ENCODE measurements at regions not wholly inside any gene's neighbourhood (a gene's known extent, or its start where the extent isn't known, plus 50 kb on each side); places are given as distances from the start of the nearest gene placed in this dataset.

DNA sequence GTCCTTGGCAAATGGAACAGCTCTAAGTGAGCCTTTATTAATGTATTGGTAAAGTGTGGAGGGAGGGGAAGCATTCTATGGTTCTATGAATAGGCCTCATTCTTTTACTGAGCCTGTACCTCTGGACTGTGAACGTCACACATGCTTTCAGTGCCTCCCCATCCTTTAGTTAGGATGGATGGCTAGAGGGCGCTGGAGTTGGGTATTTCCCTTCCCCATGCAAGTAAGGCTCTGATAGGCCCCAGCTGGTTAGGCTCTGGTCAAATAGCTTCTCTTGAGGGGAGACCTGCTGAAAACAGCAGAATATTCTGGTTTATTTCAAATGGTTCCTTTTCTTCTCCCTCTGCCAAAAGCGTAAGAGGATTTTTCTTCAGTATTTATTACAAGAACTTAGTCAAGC is 860.9 kb upstream of the MDGA2 start:
- Histone ChIP-seq H3K4me2 (no peak overlapping the region), H3K9me3 (no peaks in the 10 kb centered on the region), H3K9me2 (no peaks in the 10 kb centered on the region), H3F3A (replicated peaks; ENCODE audit: insufficient read depth) (no peaks in the 10 kb centered on the region), H3K4me1 (ENCODE audit: control insufficient read depth in 1 of 2, insufficient read depth in 2 of 2, low read depth in 1 of 2, low read length in 1 of 2) (no peaks in the 10 kb centered on the region), H3K9ac (no peak overlapping the region), H3K79me2 (ENCODE audit: insufficient read depth) (no peaks in the 10 kb centered on the region), H3K36me3 (replicated peaks in 1 of 2; ENCODE audit: control insufficient read depth in 1 of 2, insufficient read depth in 2 of 2, low read length in 1 of 2) (no peaks in the 10 kb centered on the region), H4K20me1 (ENCODE audit: insufficient read depth) (no peaks in the 10 kb centered on the region), H3K4me3 (ENCODE audit: low read depth in 2 of 2, low read length in 1 of 2) (no peak overlapping the region), H2AFZ (ENCODE audit: low read depth) (no peak overlapping the region), H3K27me3 (ENCODE audit: insufficient read depth) (no peaks in the 10 kb centered on the region), H3K27ac (ENCODE audit: low read depth in 2 of 2, low read length in 1 of 2) (no peak overlapping the region)
- DNase-seq = peak; percentile 0
- ChIA-PET POLR2A (no interaction called here), CTCF (no interaction called here)
- 66% methylated on average over 3 of the region's 3 CpGs for WGBS (ENCODE audit: low lambda C conversion rate)
- no peak for TF ChIP-seq ELF1 (IDR thresholded peaks at IDR 0.05)
- TF ChIP-seq MXI1 (IDR thresholded peaks at IDR 0.05; ENCODE audit: low read depth, low read length) = no peak
- TF ChIP-seq TEAD4 (IDR thresholded peaks at IDR 0.05; ENCODE audit: borderline replicate concordance, insufficient read depth) = no peak
- TF ChIP-seq, protein P1, sequence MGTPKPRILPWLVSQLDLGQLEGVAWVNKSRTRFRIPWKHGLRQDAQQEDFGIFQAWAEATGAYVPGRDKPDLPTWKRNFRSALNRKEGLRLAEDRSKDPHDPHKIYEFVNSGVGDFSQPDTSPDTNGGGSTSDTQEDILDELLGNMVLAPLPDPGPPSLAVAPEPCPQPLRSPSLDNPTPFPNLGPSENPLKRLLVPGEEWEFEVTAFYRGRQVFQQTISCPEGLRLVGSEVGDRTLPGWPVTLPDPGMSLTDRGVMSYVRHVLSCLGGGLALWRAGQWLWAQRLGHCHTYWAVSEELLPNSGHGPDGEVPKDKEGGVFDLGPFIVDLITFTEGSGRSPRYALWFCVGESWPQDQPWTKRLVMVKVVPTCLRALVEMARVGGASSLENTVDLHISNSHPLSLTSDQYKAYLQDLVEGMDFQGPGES (IDR thresholded peaks at IDR 0.05; ENCODE audit: low read depth, low read length) = no peak
- TF ChIP-seq EP300 (IDR thresholded peaks at IDR 0.05; ENCODE audit: borderline replicate concordance in 1 of 2, low read depth in 1 of 2, low read length in 1 of 2) = no peak
- TF ChIP-seq SIN3A (IDR thresholded peaks at IDR 0.05; ENCODE audit: borderline replicate concordance, low read depth, low read length) = no peak
- TF ChIP-seq, protein P2, sequence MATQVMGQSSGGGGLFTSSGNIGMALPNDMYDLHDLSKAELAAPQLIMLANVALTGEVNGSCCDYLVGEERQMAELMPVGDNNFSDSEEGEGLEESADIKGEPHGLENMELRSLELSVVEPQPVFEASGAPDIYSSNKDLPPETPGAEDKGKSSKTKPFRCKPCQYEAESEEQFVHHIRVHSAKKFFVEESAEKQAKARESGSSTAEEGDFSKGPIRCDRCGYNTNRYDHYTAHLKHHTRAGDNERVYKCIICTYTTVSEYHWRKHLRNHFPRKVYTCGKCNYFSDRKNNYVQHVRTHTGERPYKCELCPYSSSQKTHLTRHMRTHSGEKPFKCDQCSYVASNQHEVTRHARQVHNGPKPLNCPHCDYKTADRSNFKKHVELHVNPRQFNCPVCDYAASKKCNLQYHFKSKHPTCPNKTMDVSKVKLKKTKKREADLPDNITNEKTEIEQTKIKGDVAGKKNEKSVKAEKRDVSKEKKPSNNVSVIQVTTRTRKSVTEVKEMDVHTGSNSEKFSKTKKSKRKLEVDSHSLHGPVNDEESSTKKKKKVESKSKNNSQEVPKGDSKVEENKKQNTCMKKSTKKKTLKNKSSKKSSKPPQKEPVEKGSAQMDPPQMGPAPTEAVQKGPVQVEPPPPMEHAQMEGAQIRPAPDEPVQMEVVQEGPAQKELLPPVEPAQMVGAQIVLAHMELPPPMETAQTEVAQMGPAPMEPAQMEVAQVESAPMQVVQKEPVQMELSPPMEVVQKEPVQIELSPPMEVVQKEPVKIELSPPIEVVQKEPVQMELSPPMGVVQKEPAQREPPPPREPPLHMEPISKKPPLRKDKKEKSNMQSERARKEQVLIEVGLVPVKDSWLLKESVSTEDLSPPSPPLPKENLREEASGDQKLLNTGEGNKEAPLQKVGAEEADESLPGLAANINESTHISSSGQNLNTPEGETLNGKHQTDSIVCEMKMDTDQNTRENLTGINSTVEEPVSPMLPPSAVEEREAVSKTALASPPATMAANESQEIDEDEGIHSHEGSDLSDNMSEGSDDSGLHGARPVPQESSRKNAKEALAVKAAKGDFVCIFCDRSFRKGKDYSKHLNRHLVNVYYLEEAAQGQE (IDR thresholded peaks at IDR 0.05; ENCODE audit: low read depth, low read length) = no peak

- Histone ChIP-seq H3K27me3 (ENCODE audit: insufficient read depth) (no peaks in the 10 kb centered on the region), H3K9ac (no peak overlapping the region), H3K4me3 (ENCODE audit: low read depth in 2 of 2, low read length in 1 of 2) (no peak overlapping the region), H3F3A (replicated peaks; ENCODE audit: insufficient read depth) (no peaks in the 10 kb centered on the region), H3K4me2 (no peak overlapping the region), H2AFZ (ENCODE audit: low read depth) (no peak overlapping the region), H3K9me3 (no peaks in the 10 kb centered on the region), H3K79me2 (ENCODE audit: insufficient read depth) (no peaks in the 10 kb centered on the region), H3K4me1 (ENCODE audit: control insufficient read depth in 1 of 2, insufficient read depth in 2 of 2, low read depth in 1 of 2, low read length in 1 of 2) (no peaks in the 10 kb centered on the region), H3K27ac (ENCODE audit: low read depth in 2 of 2, low read length in 1 of 2) (no peak overlapping the region), H4K20me1 (ENCODE audit: insufficient read depth) (no peaks in the 10 kb centered on the region), H3K9me2 (no peaks in the 10 kb centered on the region), H3K36me3 (replicated peaks in 1 of 2; ENCODE audit: control insufficient read depth in 1 of 2, insufficient read depth in 2 of 2, low read length in 1 of 2) (no peaks in the 10 kb centered on the region)
- no peak for DNase-seq
- 0% methylated on average over 1 of the region's 2 CpGs for WGBS (ENCODE audit: low lambda C conversion rate)
- CTCF ChIA-PET = no interaction called here
- POLR2A ChIA-PET = no interaction called here
- TF ChIP-seq ELF1 (IDR thresholded peaks at IDR 0.05) (no peak), PBX3 (IDR thresholded peaks at IDR 0.05) (no peak), TEAD4 (IDR thresholded peaks at IDR 0.05; ENCODE audit: borderline replicate concordance, insufficient read depth) (no peak), MXI1 (IDR thresholded peaks at IDR 0.05; ENCODE audit: low read depth, low read length) (no peak), NFIC (IDR thresholded peaks at IDR 0.05; ENCODE audit: borderline replicate concordance) (no peak)
- TF ChIP-seq, protein P1 (IDR thresholded peaks at IDR 0.05; ENCODE audit: low read depth, low read length) = no peak
These were observed 852.4 kb upstream of the MDGA2 start for GRCh38 chr14:48527832-48528231.

All from SK-N-SH (cell line).